ENCODE measurements at regions not wholly inside any gene's neighbourhood (a gene's known extent, or its start where the extent isn't known, plus 50 kb on each side); places are given as distances from the start of the nearest gene placed in this dataset.

DNA sequence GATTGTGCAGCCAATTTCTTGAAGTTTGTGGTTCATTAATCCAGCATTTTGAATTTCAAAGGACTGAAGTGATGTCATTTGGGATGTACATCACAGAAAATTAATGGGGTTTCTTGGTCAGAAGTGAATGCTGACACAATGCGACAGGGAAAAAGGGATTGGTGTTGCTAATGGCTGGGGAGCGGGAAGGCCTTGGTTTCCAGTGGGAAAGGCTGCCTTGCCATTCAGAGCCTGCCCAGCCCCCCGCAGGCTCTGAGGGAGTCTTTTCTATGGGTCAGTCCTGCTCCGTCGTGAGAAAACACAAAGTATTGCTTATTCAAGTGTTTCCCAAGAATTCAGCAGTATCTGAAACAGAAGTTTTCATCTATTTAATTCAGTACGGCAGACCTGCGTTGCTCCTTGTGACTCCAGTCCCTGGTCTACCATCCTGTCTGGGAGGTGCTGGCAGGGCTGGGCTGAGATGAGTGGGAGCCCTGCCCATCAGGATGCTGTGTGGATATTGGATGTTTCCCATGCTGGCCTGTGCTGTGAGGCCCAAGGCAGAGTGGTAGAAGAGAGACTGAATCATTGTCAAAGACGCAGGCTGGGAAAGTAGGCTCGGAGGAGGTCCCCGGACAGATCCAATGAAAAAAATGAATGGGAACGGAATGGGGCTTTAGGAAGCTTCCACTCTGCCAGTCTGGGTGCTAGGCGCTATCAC lies 111.2 kb upstream of the KLHL25 start:
- CTCF ChIA-PET: no interaction called here

DNA sequence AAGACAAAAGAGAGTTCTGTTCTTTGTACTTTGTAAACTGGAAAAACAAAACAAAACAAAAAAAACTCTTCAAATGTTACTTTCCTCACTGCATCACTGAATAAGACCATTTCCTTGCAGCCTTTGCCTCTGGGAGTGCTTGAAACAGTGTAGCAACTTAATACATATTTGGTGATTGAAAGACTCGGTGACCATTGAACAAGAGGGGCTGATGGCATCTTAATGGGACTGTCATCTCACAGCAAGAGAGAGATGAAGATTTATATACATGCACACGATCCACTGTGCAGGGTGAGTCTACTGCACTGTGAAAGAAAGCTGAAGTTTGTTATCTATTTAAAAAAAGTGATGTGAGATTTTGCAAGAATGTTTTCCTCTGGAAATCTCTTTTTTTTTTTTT lies 111.9 kb upstream of the KLHL25 start:
- H3K27me3 Mint-ChIP-seq: peaks cover 15% of the 10 kb centered on the region
- no peaks in the 10 kb centered on the region for H3K36me3 Mint-ChIP-seq
- CTCF ChIA-PET: interaction anchor here (0.7 kb wide), 1 partner anchor 12 kb away, joined by 3 read pairs; no protein-coding TSS in a partner anchor
- DNase-seq: no peak
- no peaks in the 10 kb centered on the region for H3K9me3 Mint-ChIP-seq
- H3K4me1 Mint-ChIP-seq: no peaks in the 10 kb centered on the region
- H3K4me3 Mint-ChIP-seq: no peak overlapping the region
- H3K27ac Mint-ChIP-seq: no peak overlapping the region

More for the DNA sequence above, 111.2 kb upstream of the KLHL25 start:
- H3K27ac Mint-ChIP-seq: no peak overlapping the region
- no peak for DNase-seq
- H3K4me3 Mint-ChIP-seq: no peak overlapping the region
- peaks cover 15% of the 10 kb centered on the region for H3K27me3 Mint-ChIP-seq
- no peaks in the 10 kb centered on the region for H3K36me3 Mint-ChIP-seq
- H3K4me1 Mint-ChIP-seq: no peaks in the 10 kb centered on the region
- H3K9me3 Mint-ChIP-seq: no peaks in the 10 kb centered on the region

DNA sequence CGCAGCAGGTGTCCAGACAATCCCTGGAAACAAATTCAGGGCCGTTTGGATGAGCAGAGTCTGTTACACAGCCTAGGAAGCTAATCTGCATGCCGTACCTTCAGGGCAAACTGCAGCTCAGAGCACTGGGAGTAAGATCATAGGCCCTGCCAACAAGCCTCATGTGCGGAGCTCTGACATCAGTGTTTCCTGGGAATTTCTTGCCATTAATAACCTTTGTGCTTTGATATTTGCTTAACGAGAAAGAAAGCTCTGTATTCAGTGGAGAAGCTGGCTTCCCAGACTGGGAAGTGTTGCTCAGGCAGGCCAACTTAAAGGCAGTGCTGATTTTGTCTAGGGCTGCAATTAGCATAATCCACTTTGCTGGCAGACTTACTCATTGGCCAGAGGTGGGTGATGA lies 116.1 kb upstream of the KLHL25 start:
- CTCF ChIA-PET: no interaction called here
- no peak for DNase-seq
- Mint-ChIP-seq H3K9me3 (no peaks in the 10 kb centered on the region), H3K27me3 (peaks cover 4% of the 10 kb centered on the region), H3K27ac (no peak overlapping the region), H3K36me3 (no peaks in the 10 kb centered on the region), H3K4me1 (no peaks in the 10 kb centered on the region), H3K4me3 (no peak overlapping the region)

DNA sequence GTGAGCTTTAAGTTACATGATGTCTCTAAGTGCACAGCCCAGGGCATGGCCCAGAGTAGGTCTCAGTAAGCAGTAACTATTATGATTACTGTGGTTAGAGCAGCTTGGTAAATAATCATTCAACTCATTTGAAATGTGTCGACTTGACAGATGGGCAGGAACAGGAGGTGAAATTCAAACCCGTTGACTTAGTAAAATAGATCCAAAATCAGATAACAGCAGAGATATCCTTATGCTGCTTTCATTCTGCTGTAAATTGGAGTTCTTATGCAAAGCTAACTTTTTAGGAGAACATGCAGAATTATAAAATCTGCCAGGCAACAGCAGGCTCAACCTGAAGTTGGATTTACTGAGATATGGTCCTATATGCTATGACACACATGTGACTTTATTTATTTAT lies 118.7 kb upstream of the KLHL25 start:
- no peaks in the 10 kb centered on the region for H3K36me3 Mint-ChIP-seq
- peaks cover 6% of the 10 kb centered on the region for H3K27me3 Mint-ChIP-seq
- CTCF ChIA-PET: no interaction called here
- DNase-seq: no peak
- H3K4me3 Mint-ChIP-seq: no peak overlapping the region
- no peaks in the 10 kb centered on the region for H3K9me3 Mint-ChIP-seq
- no peaks in the 10 kb centered on the region for H3K4me1 Mint-ChIP-seq
- H3K27ac Mint-ChIP-seq: no peak overlapping the region

DNA sequence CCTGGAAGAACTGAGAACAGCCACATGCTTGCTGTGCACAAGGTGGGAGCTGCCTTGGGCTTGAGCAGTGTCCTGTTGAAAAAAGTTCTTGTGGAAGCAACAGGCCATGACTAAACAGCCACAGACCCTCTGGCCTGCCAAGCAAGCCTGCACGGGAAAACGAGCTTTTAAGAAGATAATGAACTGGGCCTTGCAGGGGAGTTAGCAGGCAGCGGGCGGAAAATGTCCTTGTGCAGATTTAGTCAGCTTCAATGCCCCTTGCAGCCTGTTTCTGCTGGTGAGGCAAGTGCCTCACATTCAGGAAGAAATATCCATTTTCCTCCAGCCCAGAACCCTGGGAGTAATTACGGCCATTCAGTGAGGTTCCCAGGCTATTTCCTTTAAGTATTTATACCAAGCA lies 126.2 kb upstream of the KLHL25 start:
- no peaks in the 10 kb centered on the region for H3K4me1 Mint-ChIP-seq
- CTCF ChIA-PET: no interaction called here
- H3K27ac Mint-ChIP-seq: no peak overlapping the region
- H3K4me3 Mint-ChIP-seq: no peak overlapping the region
- H3K36me3 Mint-ChIP-seq: no peaks in the 10 kb centered on the region
- DNase-seq: no peak
- H3K27me3 Mint-ChIP-seq: peaks cover 6% of the 10 kb centered on the region
- no peaks in the 10 kb centered on the region for H3K9me3 Mint-ChIP-seq

DNA sequence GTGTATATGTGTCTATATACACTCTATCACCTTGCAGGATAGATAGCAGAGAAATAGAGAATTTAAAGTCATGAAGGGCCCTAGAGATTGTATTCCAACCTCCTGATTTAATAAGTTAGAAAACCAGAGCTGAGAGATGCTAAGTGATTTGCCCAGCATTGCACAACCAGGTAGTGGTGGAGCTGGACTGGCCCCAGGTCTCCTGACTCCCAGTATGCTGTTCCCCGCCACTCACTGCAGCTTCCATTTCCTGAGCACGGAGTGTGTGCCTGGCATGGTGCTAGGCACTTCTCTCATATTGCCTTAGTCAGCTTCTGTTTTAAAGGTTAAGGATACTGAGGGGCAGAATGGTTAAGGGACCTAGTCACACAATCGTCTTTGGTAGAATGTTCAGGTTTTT lies 129.4 kb upstream of the KLHL25 start:
- no peak for DNase-seq
- CTCF ChIA-PET: no interaction called here
- H3K27ac Mint-ChIP-seq: no peak overlapping the region
- no peaks in the 10 kb centered on the region for H3K36me3 Mint-ChIP-seq
- H3K4me3 Mint-ChIP-seq: no peak overlapping the region
- no peaks in the 10 kb centered on the region for H3K9me3 Mint-ChIP-seq
- H3K4me1 Mint-ChIP-seq: peaks cover 9% of the 10 kb centered on the region
- H3K27me3 Mint-ChIP-seq: no peaks in the 10 kb centered on the region

DNA sequence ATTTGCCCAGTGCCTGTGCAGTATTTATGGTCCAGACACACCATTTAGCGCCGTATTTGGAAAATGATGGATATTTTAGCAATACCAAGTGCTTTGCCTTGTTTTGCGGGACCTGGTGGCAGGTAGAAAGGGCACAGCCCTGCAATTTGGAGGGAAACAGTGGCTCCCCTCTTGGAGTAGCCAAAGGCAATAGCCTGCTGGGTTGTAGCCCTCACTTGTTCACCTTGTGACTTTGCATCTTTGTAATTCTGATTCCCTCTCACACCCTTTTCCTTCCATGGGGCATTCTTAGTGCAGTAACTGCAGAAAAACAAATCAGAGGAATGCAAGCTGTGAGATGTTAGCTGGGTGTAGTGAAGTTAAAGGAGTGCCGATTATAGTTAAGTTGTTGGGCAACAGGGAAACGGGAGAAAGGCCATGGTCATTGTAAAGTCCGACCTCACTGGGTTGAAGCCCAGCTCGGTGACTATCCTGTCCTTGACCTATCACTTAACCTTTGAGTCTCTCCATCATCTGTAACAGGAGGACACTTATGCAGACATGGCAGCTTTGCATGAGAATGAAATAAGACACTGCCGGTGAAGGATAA lies 131.0 kb upstream of the KLHL25 start:
- H3K9me3 Mint-ChIP-seq: no peaks in the 10 kb centered on the region
- DNase-seq: no peak
- H3K4me1 Mint-ChIP-seq: peaks cover 9% of the 10 kb centered on the region
- no peak overlapping the region for H3K27ac Mint-ChIP-seq
- no peak overlapping the region for H3K4me3 Mint-ChIP-seq
- H3K36me3 Mint-ChIP-seq: no peaks in the 10 kb centered on the region
- CTCF ChIA-PET: no interaction called here
- no peaks in the 10 kb centered on the region for H3K27me3 Mint-ChIP-seq

DNA sequence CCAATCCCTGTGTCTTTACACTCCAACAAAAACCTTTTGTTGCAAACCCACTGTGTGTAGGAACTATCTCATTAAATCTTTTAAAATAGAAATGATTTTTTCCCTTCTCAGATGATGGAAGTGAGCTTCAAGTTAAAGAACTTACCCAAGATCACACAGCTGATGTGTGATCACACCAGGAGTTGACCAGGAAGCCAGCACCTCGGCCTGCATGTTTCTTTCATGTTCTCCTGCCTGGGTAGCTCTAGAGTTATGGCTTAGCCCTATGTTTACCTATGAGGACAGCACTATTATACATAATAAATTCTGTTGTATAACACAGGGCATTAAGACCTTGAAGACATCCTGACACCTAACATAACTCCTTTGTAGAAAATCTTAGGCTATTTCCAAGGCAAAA lies 132.1 kb upstream of the KLHL25 start:
- Mint-ChIP-seq H3K27me3 (no peaks in the 10 kb centered on the region), H3K27ac (no peak overlapping the region), H3K4me1 (peaks cover 9% of the 10 kb centered on the region), H3K36me3 (no peaks in the 10 kb centered on the region), H3K4me3 (no peak overlapping the region), H3K9me3 (no peaks in the 10 kb centered on the region)
- DNase-seq: no peak
- CTCF ChIA-PET: no interaction called here

DNA sequence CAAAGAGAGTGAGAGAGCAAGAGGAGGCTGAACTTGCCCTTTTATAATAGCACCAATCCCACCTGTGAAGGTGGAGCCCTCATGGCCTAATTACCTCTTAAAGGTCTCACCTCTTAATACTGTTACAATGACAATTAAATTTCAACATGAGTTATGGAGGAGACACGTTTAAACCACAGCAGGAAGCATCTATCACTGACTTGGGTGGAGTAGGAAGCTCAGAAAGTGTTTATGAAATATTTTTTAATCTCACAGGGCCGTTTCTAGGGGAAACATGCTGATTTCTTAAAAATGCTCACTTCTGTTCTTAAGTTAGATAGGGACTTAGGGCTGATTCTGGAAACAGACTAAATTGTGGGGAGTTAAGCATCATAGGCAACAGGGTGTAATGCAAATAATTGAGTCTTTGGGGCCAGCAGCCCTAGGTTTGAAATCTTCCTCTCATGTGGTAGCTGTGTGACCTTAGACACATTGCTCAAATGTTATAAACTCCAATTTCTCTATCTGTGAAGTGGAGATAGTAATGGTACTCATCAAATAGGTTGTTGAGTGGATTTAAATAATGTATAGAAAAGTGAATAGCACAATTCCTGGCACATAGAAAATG lies 133.3 kb upstream of the KLHL25 start:
- no peaks in the 10 kb centered on the region for H3K27me3 Mint-ChIP-seq
- peaks cover 9% of the 10 kb centered on the region for H3K4me1 Mint-ChIP-seq
- CTCF ChIA-PET: no interaction called here
- no peak overlapping the region for H3K4me3 Mint-ChIP-seq
- peak overlapping the region; percentile 44 for H3K27ac Mint-ChIP-seq
- H3K36me3 Mint-ChIP-seq: no peaks in the 10 kb centered on the region
- DNase-seq: no peak
- no peaks in the 10 kb centered on the region for H3K9me3 Mint-ChIP-seq

DNA sequence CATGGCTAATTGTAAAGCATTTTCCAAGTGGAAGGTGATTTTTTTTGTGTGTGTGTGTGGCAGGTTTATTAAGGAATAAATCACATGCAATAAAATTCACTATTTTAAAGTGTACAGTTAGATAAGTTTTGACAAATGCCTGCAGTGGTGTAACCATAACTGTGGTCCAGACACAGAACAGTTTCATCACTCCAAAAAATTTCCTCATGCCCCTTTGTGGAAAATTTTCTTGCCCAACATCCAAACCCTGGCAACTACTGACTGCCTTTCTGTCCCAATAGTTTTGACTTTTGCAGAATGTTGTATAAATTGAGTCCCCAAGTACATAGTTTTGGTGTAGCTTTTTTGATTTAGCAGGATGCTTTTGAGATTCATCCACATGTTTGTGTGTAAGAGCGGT lies 135.1 kb upstream of the KLHL25 start:
- Mint-ChIP-seq H3K4me1 (peaks cover 9% of the 10 kb centered on the region), H3K9me3 (no peaks in the 10 kb centered on the region), H3K4me3 (no peak overlapping the region), H3K36me3 (no peaks in the 10 kb centered on the region), H3K27ac (no peak overlapping the region), H3K27me3 (no peaks in the 10 kb centered on the region)
- no peak for DNase-seq
- CTCF ChIA-PET: no interaction called here

DNA sequence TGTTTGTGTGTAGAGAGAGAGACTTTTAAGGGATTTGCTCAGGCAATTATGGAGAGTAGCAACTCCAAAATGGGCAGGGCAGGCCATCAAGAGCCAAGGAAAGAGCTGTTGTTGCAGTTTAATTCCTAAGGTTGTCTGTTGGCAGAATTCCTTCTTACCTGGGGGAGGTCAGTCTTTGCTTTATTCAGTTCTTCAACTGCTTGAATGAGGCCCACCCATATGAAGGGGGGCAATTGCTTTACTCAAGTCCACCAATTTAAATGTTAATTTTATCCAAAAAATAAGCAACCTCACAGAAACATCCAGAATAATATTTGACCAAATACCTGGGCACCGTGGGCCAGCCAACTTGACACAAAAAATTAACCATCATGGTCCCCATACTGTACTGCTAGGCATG lies 137.7 kb upstream of the KLHL25 start:
- peaks cover 4% of the 10 kb centered on the region for H3K27me3 Mint-ChIP-seq
- DNase-seq: no peak
- no peaks in the 10 kb centered on the region for H3K36me3 Mint-ChIP-seq
- peaks cover 9% of the 10 kb centered on the region for H3K4me1 Mint-ChIP-seq
- no peak overlapping the region for H3K4me3 Mint-ChIP-seq
- CTCF ChIA-PET: no interaction called here
- no peaks in the 10 kb centered on the region for H3K9me3 Mint-ChIP-seq
- H3K27ac Mint-ChIP-seq: no peak overlapping the region

DNA sequence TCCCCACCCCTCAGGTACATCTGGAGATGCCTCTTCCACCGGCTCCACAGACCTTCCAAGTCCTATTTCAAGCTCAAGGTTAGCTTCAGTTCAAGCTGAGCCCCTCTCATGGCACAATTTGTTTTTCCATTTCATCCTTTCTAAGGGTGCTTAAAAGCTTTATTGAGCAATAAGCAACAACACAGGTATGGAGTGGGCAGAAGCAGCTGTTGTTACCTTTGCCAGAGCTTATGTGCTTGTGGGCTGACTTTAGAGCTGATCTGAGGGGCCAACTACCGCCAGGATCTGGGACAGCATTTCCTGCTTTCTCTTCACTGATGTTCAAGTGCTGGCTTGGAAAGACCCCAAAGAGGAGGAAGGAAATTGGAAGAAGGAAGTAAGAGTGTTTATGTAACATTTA lies 140.0 kb upstream of the KLHL25 start:
- no peak for DNase-seq
- Mint-ChIP-seq H3K27ac (no peak overlapping the region), H3K27me3 (peaks cover 4% of the 10 kb centered on the region), H3K9me3 (no peaks in the 10 kb centered on the region), H3K4me3 (no peak overlapping the region), H3K4me1 (no peaks in the 10 kb centered on the region), H3K36me3 (no peaks in the 10 kb centered on the region)
- CTCF ChIA-PET: no interaction called here

DNA sequence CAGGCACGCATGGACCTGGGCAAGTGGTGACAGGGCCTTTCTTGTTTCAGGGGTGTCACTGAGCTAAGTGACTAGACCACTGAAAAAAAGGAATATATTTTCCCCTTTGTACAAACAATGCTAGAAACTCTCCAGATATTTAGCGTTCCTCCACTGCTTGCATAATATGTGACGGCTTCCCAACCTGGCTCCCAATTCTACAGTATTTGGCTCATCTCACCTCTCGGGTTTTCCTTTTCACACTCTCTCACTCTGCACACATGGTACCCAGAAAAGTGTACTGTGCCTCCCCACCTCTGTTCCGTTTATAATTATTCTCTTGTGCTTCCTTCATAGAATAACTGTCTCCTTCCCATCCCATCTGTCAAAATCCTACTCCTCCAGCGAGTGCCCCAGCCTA lies 140.5 kb upstream of the KLHL25 start:
- CTCF ChIA-PET: no interaction called here

DNA sequence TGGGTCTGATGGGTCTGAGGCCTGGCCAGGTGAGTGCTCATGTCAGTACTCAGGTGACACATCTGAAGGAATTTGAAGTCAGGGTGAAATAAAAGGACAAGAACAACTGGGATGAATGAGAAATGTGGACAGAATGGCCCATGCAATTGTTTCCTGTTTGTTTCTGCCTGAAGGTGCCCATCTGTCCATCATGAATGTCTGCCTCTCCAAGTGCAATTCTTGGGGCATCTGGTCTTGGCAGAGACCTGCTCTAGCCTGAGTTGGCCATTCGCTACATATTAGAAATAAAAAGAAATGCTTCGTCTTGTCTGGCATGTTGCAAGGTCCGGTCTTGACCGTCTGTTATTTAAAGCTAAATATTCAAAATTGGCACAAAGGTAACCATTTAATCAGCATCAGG lies 142.0 kb upstream of the AGBL1 start:
- peaks cover 4% of the 10 kb centered on the region for H3K27me3 Mint-ChIP-seq
- no peak overlapping the region for H3K27ac Mint-ChIP-seq
- no peak for DNase-seq
- CTCF ChIA-PET: no interaction called here
- H3K4me3 Mint-ChIP-seq: no peak overlapping the region
- H3K9me3 Mint-ChIP-seq: no peaks in the 10 kb centered on the region
- H3K4me1 Mint-ChIP-seq: no peaks in the 10 kb centered on the region
- H3K36me3 Mint-ChIP-seq: no peaks in the 10 kb centered on the region

More for the DNA sequence above, 140.5 kb upstream of the KLHL25 start:
- no peak overlapping the region for H3K27ac Mint-ChIP-seq
- DNase-seq: no peak
- H3K4me1 Mint-ChIP-seq: no peaks in the 10 kb centered on the region
- H3K4me3 Mint-ChIP-seq: no peak overlapping the region
- H3K27me3 Mint-ChIP-seq: peaks cover 4% of the 10 kb centered on the region
- H3K36me3 Mint-ChIP-seq: no peaks in the 10 kb centered on the region
- no peaks in the 10 kb centered on the region for H3K9me3 Mint-ChIP-seq

DNA sequence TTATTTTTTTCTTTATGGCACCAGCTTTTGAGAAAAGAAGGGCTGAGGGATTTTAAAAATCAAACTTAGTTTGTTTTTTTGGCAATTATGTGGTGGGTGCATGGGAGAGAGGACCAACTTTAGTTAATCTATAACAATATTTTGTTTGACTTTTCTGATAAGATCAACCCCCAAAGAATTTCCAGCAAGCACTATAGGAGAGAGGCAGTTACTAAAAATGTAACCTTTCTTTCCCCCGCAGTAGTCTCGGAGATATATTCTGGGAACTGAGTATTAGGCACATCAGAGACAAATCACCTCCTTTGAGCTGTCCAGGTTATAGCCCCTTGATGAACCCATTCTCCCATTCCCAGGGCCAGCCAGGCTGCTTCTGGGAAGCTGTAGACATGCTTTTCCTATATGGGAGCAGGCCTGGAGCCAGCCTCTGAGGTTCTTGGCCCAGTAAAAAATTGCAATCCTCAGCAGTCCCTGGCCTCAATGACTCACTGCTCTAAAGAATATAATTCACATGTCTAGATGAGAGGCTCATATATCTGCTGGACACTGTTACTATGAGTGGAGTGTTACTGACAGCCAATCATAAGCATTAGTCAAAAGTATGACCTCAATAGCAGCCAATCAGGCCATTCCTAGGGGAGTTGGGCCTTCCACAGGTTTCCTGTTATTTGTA lies 138.3 kb upstream of the AGBL1 start:
- H3K4me3 Mint-ChIP-seq: no peak overlapping the region
- peaks cover 2% of the 10 kb centered on the region for H3K27me3 Mint-ChIP-seq
- CTCF ChIA-PET: no interaction called here
- no peaks in the 10 kb centered on the region for H3K4me1 Mint-ChIP-seq
- H3K9me3 Mint-ChIP-seq: no peaks in the 10 kb centered on the region
- no peak overlapping the region for H3K27ac Mint-ChIP-seq
- no peak for DNase-seq
- H3K36me3 Mint-ChIP-seq: no peaks in the 10 kb centered on the region
